Naive thymus-derived CD4-positive, alpha-beta T cell (primary cell): ENCODE measurements at regions not wholly inside any gene's neighbourhood (a gene's known extent, or its start where the extent isn't known, plus 50 kb on each side); places are given as distances from the start of the nearest gene placed in this dataset.
A peak's percentile ranks its signal among the peaks of the same experiment; 100 is the strongest.

Source experiments
- ATAC-seq: fragments of 150-1000 bp; cut with Tn5 transposase; 2 replicates; pipeline ENCODE4 v1.10.0; 2021; ENCODE audit warnings: mild to moderate bottlenecking, moderate library complexity
- CTCF ChIA-PET: fragments of 350-600 bp; sonication (Branson Sonifier 250); formaldehyde crosslinking; loops from one replicate; lab custom pipeline; 2021; ENCODE audit warnings: antibody characterized with exemption; lab: Charles Lee
- POLR2A ChIA-PET: fragments of 350-600 bp; sonication (Branson Sonifier 250); formaldehyde crosslinking; loops from one replicate; lab custom pipeline; 2021; ENCODE audit warnings: antibody characterized with exemption, inconsistent platforms; lab: Charles Lee
- DNase-seq, 9 donors: peaks; one replicate each; pipeline versions ENCODE4 v3.0.0 to v3.0.0-alpha.2; 2020 to 2022; ENCODE audit warnings: mixed read lengths in 1 of 9
- H3K27ac ChIP-seq: one replicate; pipeline ENCODE4 v1.7.0; 2013; ENCODE audit warnings: mild to moderate bottlenecking, low read depth, low read length, moderate library complexity
- H3K27me3 ChIP-seq, 2 donors: one replicate each; pipeline ENCODE4 v1.7.0; 2013; ENCODE audit warnings: low read length in 2 of 2, mild to moderate bottlenecking in 2 of 2, moderate library complexity in 2 of 2; ENCODE audit not compliant: control insufficient read depth in 2 of 2, insufficient read depth in 2 of 2
- H3K36me3 ChIP-seq, 3 experiments: 1 replicate in 2 of 3; 2 replicates in 1 of 3; pipeline ENCODE4 v1.7.0; 2013; ENCODE audit warnings: low read length in 3 of 3, mild to moderate bottlenecking in 3 of 3, moderate library complexity in 1 of 3; ENCODE audit not compliant: insufficient read depth in 3 of 3, control insufficient read depth in 2 of 3
- H3K4me1 ChIP-seq, 2 donors: one replicate each; pipeline ENCODE4 v1.7.0; 2013; ENCODE audit warnings: low read length in 2 of 2, mild to moderate bottlenecking in 2 of 2, moderate library complexity in 1 of 2; ENCODE audit not compliant: control insufficient read depth in 2 of 2, insufficient read depth in 2 of 2
- H3K4me3 ChIP-seq: 2 replicates; pipeline ENCODE4 v1.7.0; 2013; ENCODE audit warnings: mild to moderate bottlenecking, low read length
- H3K9me3 ChIP-seq, 3 experiments: 1 replicate in 2 of 3; 2 replicates in 1 of 3; pipeline ENCODE4 v1.7.0; 2013; ENCODE audit warnings: low read length in 3 of 3; ENCODE audit not compliant: control insufficient read depth in 2 of 3
- H3K27ac Mint-ChIP-seq, 9 donors: one replicate each; pipeline ENCODE4 v1.8.0; 2020 to 2022; ENCODE audit warnings: mixed read lengths in 9 of 9, mild to moderate bottlenecking in 8 of 9, moderate library complexity in 5 of 9, inconsistent platforms in 2 of 9
- H3K27me3 Mint-ChIP-seq, 5 donors: one replicate each; pipeline ENCODE4 v1.8.0; 2021 to 2022; ENCODE audit warnings: mixed read lengths in 5 of 5, mild to moderate bottlenecking in 1 of 5
- H3K36me3 Mint-ChIP-seq, 5 donors: one replicate each; pipeline ENCODE4 v1.8.0; 2020 to 2022; ENCODE audit warnings: mixed read lengths in 5 of 5, mild to moderate bottlenecking in 3 of 5, inconsistent platforms in 1 of 5
- H3K4me1 Mint-ChIP-seq, 7 donors: one replicate each; pipeline ENCODE4 v1.8.0; 2020 to 2022; ENCODE audit warnings: mixed read lengths in 7 of 7, mild to moderate bottlenecking in 3 of 7, inconsistent platforms in 1 of 7
- H3K4me3 Mint-ChIP-seq, 10 donors: one replicate each; pipeline ENCODE4 v1.8.0; 2020 to 2022; ENCODE audit warnings: mild to moderate bottlenecking in 10 of 10, mixed read lengths in 10 of 10, moderate library complexity in 6 of 10, inconsistent platforms in 2 of 10
- H3K9me3 Mint-ChIP-seq, 11 donors: one replicate each; pipeline ENCODE4 v1.8.0; 2020 to 2022; ENCODE audit warnings: mixed read lengths in 11 of 11, mild to moderate bottlenecking in 4 of 11, inconsistent platforms in 1 of 11, moderate library complexity in 1 of 11
- intact Hi-C, 2 donors: fragments of 100-400 bp; cut with micrococcal nuclease; formaldehyde crosslinking; loops; one replicate each; pipeline ENCODE4 v1.15.1; 2023

- Histone ChIP-seq H3K27ac (no peak overlapping the region), H3K36me3 (no peaks in the 10 kb centered on the region), H3K9me3 (no peaks in the 10 kb centered on the region), H3K27me3 (no peaks in the 10 kb centered on the region), H3K4me1 (peaks cover 0 to 10% of the 10 kb centered on the region in 2 donors), H3K4me3 (no peak overlapping the region)
- CTCF ChIA-PET, result no interaction called here
- DNase-seq (no peak), ATAC-seq (no peak)
- peaks cover 10 to 48% (median 38%) of the 10 kb centered on the region in 7 donors for H3K4me1 Mint-ChIP-seq
- POLR2A ChIA-PET, result no interaction called here
- H3K27ac Mint-ChIP-seq, result no peak overlapping the region
- intact Hi-C loops, result loop anchor here (5.0 to 10.0 kb wide), 5 partner anchors 81 to 1228 kb away; partner anchors contain the start of gene MSANTD4 (in 1 of the 2)
- H3K36me3 Mint-ChIP-seq, result peaks cover 0 to 36% (median 3%) of the 10 kb centered on the region in 5 donors
- H3K4me3 Mint-ChIP-seq, result no peak overlapping the region
- H3K9me3 Mint-ChIP-seq, result peaks cover 0 to 13% (median 0%) of the 10 kb centered on the region in 11 donors
- H3K27me3 Mint-ChIP-seq, result no peaks in the 10 kb centered on the region
Measured at GRCh38 chr11:104796301-104796700, 102.0 kb downstream of the CASP12 start.

- no peaks in the 10 kb centered on the region for H3K27me3 ChIP-seq
- H3K9me3 ChIP-seq, result no peaks in the 10 kb centered on the region
- Mint-ChIP-seq H3K4me1 (peaks cover 8 to 44% (median 35%) of the 10 kb centered on the region in 7 donors), H3K4me3 (no peak overlapping the region), H3K27me3 (no peaks in the 10 kb centered on the region), H3K9me3 (peaks cover 0 to 13% (median 0%) of the 10 kb centered on the region in 11 donors), H3K27ac (no peak overlapping the region), H3K36me3 (peaks cover 0 to 36% (median 3%) of the 10 kb centered on the region in 5 donors)
- no peak overlapping the region for H3K4me3 ChIP-seq
- CTCF ChIA-PET, result no interaction called here
- DNase-seq (no peak), ATAC-seq (no peak)
- peaks cover 0 to 10% of the 10 kb centered on the region in 2 donors for H3K4me1 ChIP-seq
- no peak overlapping the region for H3K27ac ChIP-seq
- H3K36me3 ChIP-seq, result no peaks in the 10 kb centered on the region
- intact Hi-C loops, result loop anchor here (5.0 to 10.0 kb wide), 5 partner anchors 82 to 1229 kb away; partner anchors contain the start of gene MSANTD4 (in 1 of the 2)
- POLR2A ChIA-PET, result no interaction called here
Measured at GRCh38 chr11:104795501-104796213, 102.6 kb downstream of the CASP12 start.

GRCh38 chr11:104792861-104793260 lies 105.4 kb downstream of the CASP12 start:
- Histone ChIP-seq H3K9me3 (no peaks in the 10 kb centered on the region), H3K27ac (no peak overlapping the region), H3K4me1 (no peaks in the 10 kb centered on the region), H3K27me3 (no peaks in the 10 kb centered on the region), H3K36me3 (no peaks in the 10 kb centered on the region), H3K4me3 (no peak overlapping the region)
- H3K27ac Mint-ChIP-seq, result peak overlapping the region in 1 of 9 donors; percentile 68
- ATAC-seq, result no peak
- DNase-seq, result no peak
- peaks cover 0 to 21% (median 3%) of the 10 kb centered on the region in 5 donors for H3K36me3 Mint-ChIP-seq
- intact Hi-C loops, result loop anchor here in 1 of 2 donors (2.0 to 10.0 kb wide), 2 partner anchors 20 to 1232 kb away; partner anchors contain the start of gene MSANTD4
- CTCF ChIA-PET, result no interaction called here
- H3K4me1 Mint-ChIP-seq, result peaks cover 1 to 18% (median 8%) of the 10 kb centered on the region in 7 donors
- no peak overlapping the region for H3K4me3 Mint-ChIP-seq
- POLR2A ChIA-PET, result interaction anchor here (1.1 kb wide), 1 partner anchor 92 kb away, joined by 3 read pairs; no protein-coding TSS in a partner anchor
- H3K9me3 Mint-ChIP-seq, result peaks cover 0 to 13% (median 0%) of the 10 kb centered on the region in 11 donors
- no peaks in the 10 kb centered on the region for H3K27me3 Mint-ChIP-seq

GRCh38 chr11:104791896-104792295 lies 106.4 kb downstream of the CASP12 start:
- Mint-ChIP-seq H3K9me3 (peaks cover 0 to 13% (median 0%) of the 10 kb centered on the region in 11 donors), H3K27me3 (no peaks in the 10 kb centered on the region), H3K36me3 (peaks cover 0 to 13% (median 3%) of the 10 kb centered on the region in 5 donors), H3K27ac (no peak overlapping the region), H3K4me3 (no peak overlapping the region), H3K4me1 (peaks cover under 1 to 8% (median 2%) of the 10 kb centered on the region in 7 donors)
- intact Hi-C loops, result loop anchor here in 1 of 2 donors (2.0 to 10.0 kb wide), 2 partner anchors 19 to 1233 kb away; partner anchors contain the start of gene MSANTD4
- no peaks in the 10 kb centered on the region for H3K4me1 ChIP-seq
- no peak overlapping the region for H3K4me3 ChIP-seq
- POLR2A ChIA-PET, result no interaction called here
- no peaks in the 10 kb centered on the region for H3K9me3 ChIP-seq
- no peak overlapping the region for H3K27ac ChIP-seq
- H3K27me3 ChIP-seq, result no peaks in the 10 kb centered on the region
- ATAC-seq, result no peak
- H3K36me3 ChIP-seq, result no peaks in the 10 kb centered on the region
- CTCF ChIA-PET, result no interaction called here
- no peak for DNase-seq

- DNase-seq, result peak in 7 of 9 donors; percentile 8 to 49 (median 34)
- no peaks in the 10 kb centered on the region for H3K36me3 ChIP-seq
- no peaks in the 10 kb centered on the region for H3K36me3 Mint-ChIP-seq
- ChIA-PET CTCF (no interaction called here), POLR2A (no interaction called here)
- no peaks in the 10 kb centered on the region for H3K9me3 ChIP-seq
- peaks cover 0 to 2% (median 0%) of the 10 kb centered on the region in 11 donors for H3K9me3 Mint-ChIP-seq
- intact Hi-C loops, result no loop called here
- no peak overlapping the region for H3K27ac ChIP-seq
- H3K27me3 Mint-ChIP-seq, result no peaks in the 10 kb centered on the region
- H3K4me1 ChIP-seq, result peaks cover 0 to 6% of the 10 kb centered on the region in 2 donors
- ATAC-seq, result peak; percentile 56
- H3K4me1 Mint-ChIP-seq, result peaks cover 0 to 16% (median 6%) of the 10 kb centered on the region in 7 donors
- no peaks in the 10 kb centered on the region for H3K27me3 ChIP-seq
- no peak overlapping the region for H3K27ac Mint-ChIP-seq
- no peak overlapping the region for H3K4me3 ChIP-seq
- peak overlapping the region in 2 of 10 donors; percentile 10 to 21 for H3K4me3 Mint-ChIP-seq
Measured at GRCh38 chr11:104784684-104785460, 113.4 kb downstream of the CASP12 start.

- H3K4me1 Mint-ChIP-seq, result peaks cover 0 to 16% (median 6%) of the 10 kb centered on the region in 7 donors
- Histone ChIP-seq H3K27ac (no peak overlapping the region), H3K36me3 (no peaks in the 10 kb centered on the region), H3K27me3 (no peaks in the 10 kb centered on the region), H3K9me3 (no peaks in the 10 kb centered on the region), H3K4me1 (peaks cover 0 to 6% of the 10 kb centered on the region in 2 donors), H3K4me3 (no peak overlapping the region)
- ChIA-PET POLR2A (interaction anchor here (1.1 kb wide), 1 partner anchor 21 kb away, joined by 3 read pairs; no protein-coding TSS in a partner anchor), CTCF (interaction anchor here (0.6 kb wide), 1 partner anchor 151 kb away, joined by 4 read pairs; no protein-coding TSS in a partner anchor)
- intact Hi-C loops, result no loop called here
- no peak overlapping the region for H3K4me3 Mint-ChIP-seq
- no peak overlapping the region for H3K27ac Mint-ChIP-seq
- ATAC-seq (no peak), DNase-seq (no peak)
- no peaks in the 10 kb centered on the region for H3K27me3 Mint-ChIP-seq
- peaks cover 0 to 2% (median 0%) of the 10 kb centered on the region in 11 donors for H3K9me3 Mint-ChIP-seq
- no peaks in the 10 kb centered on the region for H3K36me3 Mint-ChIP-seq
Measured at GRCh38 chr11:104783241-104783640, 115.0 kb downstream of the CASP12 start.
